HepG2 (cell line): ENCODE measurements at regions not wholly inside any gene's neighbourhood (a gene's known extent, or its start where the extent isn't known, plus 50 kb on each side); places are given as distances from the start of the nearest gene placed in this dataset.

Experiments used
- ATAC-seq: fragments of 200-7000 bp; cut with Tn5 transposase; 3 replicates; pipeline ENCODE4 v1.9.1; 2020; ENCODE audit warnings: mild to moderate bottlenecking, moderate library complexity
- BruUV-seq: library from RNA; stranded (reverse); fragments of 400-500 nt; replicated peaks from 2 replicates; lab custom pipeline; 2021; lab: Mats Ljungman, UMichigan
- CTCF ChIA-PET: fragments of 300-600 bp; formaldehyde crosslinking; extraction: SDS; loops from one replicate; lab custom pipeline; 2021; ENCODE audit warnings: low total read pairs, inconsistent platforms, low intra/inter-chr PET ratio; lab: Yijun Ruan, JAX
- POLR2A ChIA-PET: fragments of 350-600 bp; sonication (Branson Sonifier 250); formaldehyde crosslinking; loops from one replicate; lab custom pipeline; 2020; ENCODE audit warnings: antibody characterized with exemption, inconsistent platforms; lab: Yijun Ruan, JAX
- DNase-seq: peaks from one replicate; pipeline ENCODE4 v3.0.0-alpha.2; 2015; ENCODE audit warnings: low spot score
- FAIRE-seq: peaks from 3 replicates; lab custom pipeline; 2011; peaks lifted over from hg19 to GRCh38; lab: Jason Lieb, UNC
- H2AFZ ChIP-seq: one replicate; pipeline ENCODE4 v1.6.1; 2011; ENCODE audit warnings: low read length, inconsistent platforms
- H3K27ac ChIP-seq: fragments of 300-600 bp; 3 replicates; pipeline ENCODE4 v1.8.0; 2011; ENCODE audit warnings: mixed run types, mild to moderate bottlenecking, mixed read lengths, low read length, inconsistent platforms; ENCODE audit not compliant: insufficient read depth; ENCODE audit errors: extremely low read length
- H3K27me3 ChIP-seq, 2 experiments: fragments of 200-600 bp in 1 of 2; 2 replicates in 1 of 2; 3 replicates in 1 of 2; pipeline versions ENCODE4 v1.6.0 to v1.8.0; 2011; ENCODE audit warnings: low read length in 2 of 2, mild to moderate bottlenecking in 2 of 2, moderate library complexity in 2 of 2, inconsistent platforms in 1 of 2; ENCODE audit not compliant: insufficient read depth in 2 of 2, control insufficient read depth in 1 of 2
- H3K36me3 ChIP-seq, 2 experiments: fragments of 200-600 bp in 1 of 2; replicated peaks in 1 of 2; 2 replicates in 1 of 2; 3 replicates in 1 of 2; pipeline versions ENCODE4 v1.5.1 to v1.8.0; 2011; ENCODE audit warnings: low read length in 2 of 2, inconsistent platforms in 1 of 2; ENCODE audit not compliant: insufficient read depth in 2 of 2, control insufficient read depth in 1 of 2
- H3K4me1 ChIP-seq: 2 replicates; pipeline ENCODE4 v1.5.1; 2012; ENCODE audit warnings: low read length, inconsistent platforms; ENCODE audit not compliant: insufficient read depth
- H3K4me2 ChIP-seq: 2 replicates; pipeline ENCODE4 v1.6.0; 2011; ENCODE audit warnings: low read depth, low read length, inconsistent platforms
- H3K4me3 ChIP-seq, 3 experiments: fragments of 200-600 bp in 1 of 3; sonication (generic), shearing (Covaris generic) in 1 of 3; replicated peaks in 1 of 3; 2 replicates each; pipeline ENCODE4 v1.5.1; 2011 to 2016; ENCODE audit warnings: low read length in 3 of 3, inconsistent platforms in 2 of 3, low read depth in 2 of 3, mild to moderate bottlenecking in 2 of 3, control low read depth in 1 of 3, mixed read lengths in 1 of 3; ENCODE audit not compliant: insufficient read depth in 1 of 3
- H3K79me2 ChIP-seq: one replicate; pipeline ENCODE4 v1.6.1; 2011; ENCODE audit warnings: low read length, inconsistent platforms; ENCODE audit not compliant: insufficient read depth
- H3K9ac ChIP-seq: 2 replicates; pipeline ENCODE4 v1.6.0; 2011; ENCODE audit warnings: mild to moderate bottlenecking, low read depth, low read length, inconsistent platforms; ENCODE audit not compliant: insufficient read depth
- H3K9me3 ChIP-seq: 2 replicates; pipeline ENCODE4 v1.5.1; 2012; ENCODE audit warnings: mild to moderate bottlenecking, low read length
- H4K20me1 ChIP-seq: 2 replicates; pipeline ENCODE4 v1.6.0; 2011; ENCODE audit warnings: inconsistent platforms, mild to moderate bottlenecking, low read length, moderate library complexity; ENCODE audit not compliant: insufficient read depth
- FOXK2 ChIP-seq: fragments of 450-650 bp; IDR thresholded peaks from 2 replicates; pipeline ENCODE4 v1.6.1; 2016
- KDM3A ChIP-seq: IDR thresholded peaks from 2 replicates; pipeline ENCODE4 v1.6.1; 2018; ENCODE audit warnings: low read depth, missing compliant biosample characterization
- MTA3 ChIP-seq: sonication (generic); formaldehyde crosslinking; IDR thresholded peaks from 2 replicates; pipeline ENCODE4 v1.4.0; 2020; ENCODE audit warnings: missing genetic modification reagents
- SNRNP70 ChIP-seq: fragments of 200-400 bp; formaldehyde crosslinking; IDR thresholded peaks from 2 replicates; pipeline ENCODE4 v1.6.1; 2017; ENCODE audit warnings: mild to moderate bottlenecking, low read depth, low read length, moderate library complexity
- WGBS: methylation state at CpG from one replicate; pipeline ENCODE4 v1.1.6; 2017; ENCODE audit warnings: low lambda C conversion rate; 5-methylcytosine and 5-hydroxymethylcytosine counted together
- in situ Hi-C: cut with HindIII; loops from 2 replicates; pipeline ENCODE4 v1.10.0; 2017; ENCODE audit warnings: low pct_unique_long_range_greater_than_20kb; ENCODE audit not compliant: extremely low pct_ligation_motif_present
- intact Hi-C: fragments of 100-400 bp; cut with micrococcal nuclease; formaldehyde crosslinking; loops from one replicate; pipeline ENCODE4 v1.10.0; 2022; ENCODE audit not compliant: unreplicated experiment
- TF ChIP-seq, protein P1 (sequence below): sonication (generic); formaldehyde crosslinking; IDR thresholded peaks from 2 replicates; pipeline ENCODE4 v1.9.0; 2021; ENCODE audit warnings: mild to moderate bottlenecking, missing genetic modification reagents
- TF ChIP-seq, protein P2 (sequence below): sonication (generic); formaldehyde crosslinking; IDR thresholded peaks from 2 replicates; pipeline ENCODE4 v1.4.0; 2020; ENCODE audit warnings: missing genetic modification reagents, borderline replicate concordance

DNA sequence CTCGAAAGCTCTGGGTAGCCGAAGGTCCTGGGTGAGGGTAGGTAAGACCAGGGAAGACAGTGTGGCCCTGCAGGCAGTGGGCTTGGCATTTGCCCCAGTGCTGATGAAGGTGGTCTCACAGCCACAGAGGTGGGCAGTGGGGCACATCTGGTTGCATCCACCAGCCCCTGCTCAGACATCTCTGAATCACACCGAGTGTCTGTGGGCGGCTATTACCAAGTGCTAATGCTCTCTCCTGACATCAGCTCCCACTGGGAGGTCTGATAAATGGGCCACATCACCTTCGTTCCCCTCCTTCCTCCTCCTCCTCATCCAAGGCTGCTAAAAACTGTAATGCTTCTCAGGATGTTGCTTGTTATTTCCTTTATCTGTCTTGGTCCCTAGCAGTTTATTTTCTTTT, 330.9 kb upstream of the COBL start:
- Histone ChIP-seq H4K20me1 (no peaks in the 10 kb centered on the region), H3K4me1 (no peaks in the 10 kb centered on the region), H3K4me3 (no peak overlapping the region), H3K9ac (no peak overlapping the region), H2AFZ (no peak overlapping the region), H3K9me3 (no peaks in the 10 kb centered on the region)
- POLR2A ChIA-PET, result no interaction called here
- FAIRE-seq (no peak), ATAC-seq (no peak)
- BruUV-seq, result no TSS peak
- WGBS, result 7% methylated on average over 5 of the region's 5 CpGs
- intact Hi-C loops (no loop called here), in situ Hi-C loops (no loop called here)
- TF ChIP-seq, protein P1, sequence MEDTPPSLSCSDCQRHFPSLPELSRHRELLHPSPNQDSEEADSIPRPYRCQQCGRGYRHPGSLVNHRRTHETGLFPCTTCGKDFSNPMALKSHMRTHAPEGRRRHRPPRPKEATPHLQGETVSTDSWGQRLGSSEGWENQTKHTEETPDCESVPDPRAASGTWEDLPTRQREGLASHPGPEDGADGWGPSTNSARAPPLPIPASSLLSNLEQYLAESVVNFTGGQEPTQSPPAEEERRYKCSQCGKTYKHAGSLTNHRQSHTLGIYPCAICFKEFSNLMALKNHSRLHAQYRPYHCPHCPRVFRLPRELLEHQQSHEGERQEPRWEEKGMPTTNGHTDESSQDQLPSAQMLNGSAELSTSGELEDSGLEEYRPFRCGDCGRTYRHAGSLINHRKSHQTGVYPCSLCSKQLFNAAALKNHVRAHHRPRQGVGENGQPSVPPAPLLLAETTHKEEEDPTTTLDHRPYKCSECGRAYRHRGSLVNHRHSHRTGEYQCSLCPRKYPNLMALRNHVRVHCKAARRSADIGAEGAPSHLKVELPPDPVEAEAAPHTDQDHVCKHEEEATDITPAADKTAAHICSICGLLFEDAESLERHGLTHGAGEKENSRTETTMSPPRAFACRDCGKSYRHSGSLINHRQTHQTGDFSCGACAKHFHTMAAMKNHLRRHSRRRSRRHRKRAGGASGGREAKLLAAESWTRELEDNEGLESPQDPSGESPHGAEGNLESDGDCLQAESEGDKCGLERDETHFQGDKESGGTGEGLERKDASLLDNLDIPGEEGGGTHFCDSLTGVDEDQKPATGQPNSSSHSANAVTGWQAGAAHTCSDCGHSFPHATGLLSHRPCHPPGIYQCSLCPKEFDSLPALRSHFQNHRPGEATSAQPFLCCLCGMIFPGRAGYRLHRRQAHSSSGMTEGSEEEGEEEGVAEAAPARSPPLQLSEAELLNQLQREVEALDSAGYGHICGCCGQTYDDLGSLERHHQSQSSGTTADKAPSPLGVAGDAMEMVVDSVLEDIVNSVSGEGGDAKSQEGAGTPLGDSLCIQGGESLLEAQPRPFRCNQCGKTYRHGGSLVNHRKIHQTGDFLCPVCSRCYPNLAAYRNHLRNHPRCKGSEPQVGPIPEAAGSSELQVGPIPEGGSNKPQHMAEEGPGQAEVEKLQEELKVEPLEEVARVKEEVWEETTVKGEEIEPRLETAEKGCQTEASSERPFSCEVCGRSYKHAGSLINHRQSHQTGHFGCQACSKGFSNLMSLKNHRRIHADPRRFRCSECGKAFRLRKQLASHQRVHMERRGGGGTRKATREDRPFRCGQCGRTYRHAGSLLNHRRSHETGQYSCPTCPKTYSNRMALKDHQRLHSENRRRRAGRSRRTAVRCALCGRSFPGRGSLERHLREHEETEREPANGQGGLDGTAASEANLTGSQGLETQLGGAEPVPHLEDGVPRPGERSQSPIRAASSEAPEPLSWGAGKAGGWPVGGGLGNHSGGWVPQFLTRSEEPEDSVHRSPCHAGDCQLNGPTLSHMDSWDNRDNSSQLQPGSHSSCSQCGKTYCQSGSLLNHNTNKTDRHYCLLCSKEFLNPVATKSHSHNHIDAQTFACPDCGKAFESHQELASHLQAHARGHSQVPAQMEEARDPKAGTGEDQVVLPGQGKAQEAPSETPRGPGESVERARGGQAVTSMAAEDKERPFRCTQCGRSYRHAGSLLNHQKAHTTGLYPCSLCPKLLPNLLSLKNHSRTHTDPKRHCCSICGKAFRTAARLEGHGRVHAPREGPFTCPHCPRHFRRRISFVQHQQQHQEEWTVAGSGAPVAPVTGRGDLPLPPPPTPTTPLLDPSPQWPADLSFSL, result no peak
- TF ChIP-seq KDM3A (CRISPR knock-in tag) (no peak), FOXK2 (no peak), MTA3 (no peak), SNRNP70 (no peak)
- TF ChIP-seq, protein P2, sequence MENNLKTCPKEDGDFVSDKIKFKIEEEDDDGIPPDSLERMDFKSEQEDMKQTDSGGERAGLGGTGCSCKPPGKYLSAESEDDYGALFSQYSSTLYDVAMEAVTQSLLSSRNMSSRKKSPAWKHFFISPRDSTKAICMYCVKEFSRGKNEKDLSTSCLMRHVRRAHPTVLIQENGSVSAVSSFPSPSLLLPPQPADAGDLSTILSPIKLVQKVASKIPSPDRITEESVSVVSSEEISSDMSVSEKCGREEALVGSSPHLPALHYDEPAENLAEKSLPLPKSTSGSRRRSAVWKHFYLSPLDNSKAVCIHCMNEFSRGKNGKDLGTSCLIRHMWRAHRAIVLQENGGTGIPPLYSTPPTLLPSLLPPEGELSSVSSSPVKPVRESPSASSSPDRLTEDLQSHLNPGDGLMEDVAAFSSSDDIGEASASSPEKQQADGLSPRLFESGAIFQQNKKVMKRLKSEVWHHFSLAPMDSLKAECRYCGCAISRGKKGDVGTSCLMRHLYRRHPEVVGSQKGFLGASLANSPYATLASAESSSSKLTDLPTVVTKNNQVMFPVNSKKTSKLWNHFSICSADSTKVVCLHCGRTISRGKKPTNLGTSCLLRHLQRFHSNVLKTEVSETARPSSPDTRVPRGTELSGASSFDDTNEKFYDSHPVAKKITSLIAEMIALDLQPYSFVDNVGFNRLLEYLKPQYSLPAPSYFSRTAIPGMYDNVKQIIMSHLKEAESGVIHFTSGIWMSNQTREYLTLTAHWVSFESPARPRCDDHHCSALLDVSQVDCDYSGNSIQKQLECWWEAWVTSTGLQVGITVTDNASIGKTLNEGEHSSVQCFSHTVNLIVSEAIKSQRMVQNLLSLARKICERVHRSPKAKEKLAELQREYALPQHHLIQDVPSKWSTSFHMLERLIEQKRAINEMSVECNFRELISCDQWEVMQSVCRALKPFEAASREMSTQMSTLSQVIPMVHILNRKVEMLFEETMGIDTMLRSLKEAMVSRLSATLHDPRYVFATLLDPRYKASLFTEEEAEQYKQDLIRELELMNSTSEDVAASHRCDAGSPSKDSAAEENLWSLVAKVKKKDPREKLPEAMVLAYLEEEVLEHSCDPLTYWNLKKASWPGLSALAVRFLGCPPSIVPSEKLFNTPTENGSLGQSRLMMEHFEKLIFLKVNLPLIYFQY (CRISPR knock-in tag), result no peak
- TF ChIP-seq, all 625 proteins: peak for 0
- H3K4me2 ChIP-seq, result no peak overlapping the region
- no peak overlapping the region for H3K27ac ChIP-seq
- DNase-seq, result no peak
- H3K27me3 ChIP-seq, result peaks cover 0 to 14% of the 10 kb centered on the region in 2 experiments; a peak in 1 of 5 replicates
- CTCF ChIA-PET, result no interaction called here
- no peaks in the 10 kb centered on the region for H3K36me3 ChIP-seq
- no peaks in the 10 kb centered on the region for H3K79me2 ChIP-seq
